SK-N-SH (cell line): ENCODE measurements at regions not wholly inside any gene's neighbourhood (a gene's known extent, or its start where the extent isn't known, plus 50 kb on each side); places are given as distances from the start of the nearest gene placed in this dataset.

Experiments used
- CTCF ChIA-PET: fragments of 300-600, 350-600 bp; formaldehyde crosslinking; extraction: SDS; loops from one replicate; lab custom pipeline; 2021; lab: Yijun Ruan, JAX
- POLR2A ChIA-PET: fragments of 350-600 bp; sonication (Branson Sonifier 250); formaldehyde crosslinking; extraction: SDS; loops from one replicate; lab custom pipeline; 2020; ENCODE audit warnings: antibody characterized with exemption, inconsistent platforms; lab: Yijun Ruan, JAX
- DNase-seq: peaks from one replicate; pipeline ENCODE4 v3.0.0; 2012
- H2AFZ ChIP-seq: fragments of 200-600 bp; sonication (generic); 2 replicates; pipeline ENCODE4 v1.8.1; 2016; ENCODE audit warnings: antibody characterized with exemption, mild to moderate bottlenecking, low read depth
- H3F3A ChIP-seq: fragments of 200-600 bp; sonication (generic); replicated peaks from 2 replicates; pipeline ENCODE3; 2016; ENCODE audit warnings: antibody characterized with exemption, mild to moderate bottlenecking; ENCODE audit not compliant: insufficient read depth
- H3K27ac ChIP-seq, 2 experiments: fragments of 200-500 bp in 1 of 2; fragments of 200-600 bp in 1 of 2; sonication (Bioruptor generic) in 1 of 2; sonication (generic), shearing (Covaris generic) in 1 of 2; 2 replicates each; pipeline versions ENCODE4 v1.5.1 to v1.6.1; 2014 to 2016; ENCODE audit warnings: low read depth in 2 of 2, inconsistent platforms in 1 of 2, low read length in 1 of 2, mild to moderate bottlenecking in 1 of 2, mixed read lengths in 1 of 2
- H3K27me3 ChIP-seq: fragments of 200-600 bp; sonication (generic), shearing (Covaris generic); 2 replicates; pipeline ENCODE4 v1.6.1; 2016; ENCODE audit warnings: mixed run types; ENCODE audit not compliant: insufficient read depth
- H3K36me3 ChIP-seq, 2 experiments: fragments of 200-500 bp in 1 of 2; fragments of 200-600 bp in 1 of 2; sonication (Bioruptor generic) in 1 of 2; sonication (generic) in 1 of 2; replicated peaks in 1 of 2; 2 replicates each; pipeline versions ENCODE3 to v1.5.1; 2014 to 2016; ENCODE audit warnings: low read length in 1 of 2, mild to moderate bottlenecking in 1 of 2; ENCODE audit not compliant: insufficient read depth in 2 of 2, control insufficient read depth in 1 of 2
- H3K4me1 ChIP-seq, 2 experiments: fragments of 200-500 bp in 1 of 2; fragments of 200-600 bp in 1 of 2; sonication (Bioruptor generic) in 1 of 2; sonication (generic), shearing (Covaris generic) in 1 of 2; 2 replicates each; pipeline versions ENCODE4 v1.5.1 to v1.6.1; 2014 to 2016; ENCODE audit warnings: low read depth in 1 of 2, low read length in 1 of 2, mixed run types in 1 of 2; ENCODE audit not compliant: insufficient read depth in 2 of 2, control insufficient read depth in 1 of 2
- H3K4me2 ChIP-seq: fragments of 200-600 bp; sonication (generic), shearing (Covaris generic); 2 replicates; pipeline ENCODE4 v1.6.1; 2017; ENCODE audit warnings: mixed run types
- H3K4me3 ChIP-seq, 2 experiments: fragments of 200-500 bp in 1 of 2; fragments of 200-600 bp in 1 of 2; sonication (Bioruptor generic) in 1 of 2; sonication (generic), shearing (Covaris generic) in 1 of 2; 2 replicates each; pipeline versions ENCODE4 v1.5.1 to v1.8.1; 2014 to 2016; ENCODE audit warnings: low read depth in 2 of 2, inconsistent platforms in 1 of 2, low read length in 1 of 2, mild to moderate bottlenecking in 1 of 2, mixed read lengths in 1 of 2, moderate library complexity in 1 of 2
- H3K79me2 ChIP-seq: fragments of 200-600 bp; sonication (generic); 2 replicates; pipeline ENCODE4 v1.8.1; 2017; ENCODE audit warnings: mild to moderate bottlenecking; ENCODE audit not compliant: insufficient read depth
- H3K9ac ChIP-seq: fragments of 200-600 bp; sonication (generic); 2 replicates; pipeline ENCODE4 v1.6.1; 2017; ENCODE audit warnings: mixed run types
- H3K9me2 ChIP-seq: fragments of 200-600 bp; sonication (generic); 2 replicates; pipeline ENCODE4 v1.6.1; 2017; ENCODE audit warnings: mixed run types
- H3K9me3 ChIP-seq: fragments of 200-600 bp; sonication (generic); 2 replicates; pipeline ENCODE4 v1.6.1; 2017; ENCODE audit warnings: mixed run types, mild to moderate bottlenecking, moderate library complexity
- H4K20me1 ChIP-seq: fragments of 200-600 bp; sonication (generic); 2 replicates; pipeline ENCODE4 v1.6.1; 2017; ENCODE audit warnings: mild to moderate bottlenecking, mixed run types; ENCODE audit not compliant: insufficient read depth
- CHD2 ChIP-seq: fragments of 150-350 bp; IDR thresholded peaks from 2 replicates; pipeline ENCODE4 v1.6.1; 2018; ENCODE audit warnings: low read length; ENCODE audit not compliant: partially characterized antibody
- ELF1 ChIP-seq: IDR thresholded peaks from 2 replicates; pipeline ENCODE4 v1.4.0; 2012
- EP300 ChIP-seq, 2 experiments: IDR thresholded peaks; 2 replicates each; pipeline versions ENCODE4 v1.4.0 to v1.6.1; 2012; ENCODE audit warnings: borderline replicate concordance in 1 of 2, low read depth in 1 of 2, low read length in 1 of 2
- FOXJ3 ChIP-seq: sonication (generic); formaldehyde crosslinking; IDR thresholded peaks from 2 replicates; pipeline ENCODE4 v1.5.1; 2020; ENCODE audit warnings: mild to moderate bottlenecking, missing genetic modification reagents
- FOXM1 ChIP-seq: IDR thresholded peaks from 2 replicates; pipeline ENCODE4 v1.4.0; 2012; ENCODE audit warnings: low read depth, mild to moderate bottlenecking
- GABPA ChIP-seq: IDR thresholded peaks from 2 replicates; pipeline ENCODE4 v1.4.0; 2012; ENCODE audit warnings: low read depth, mild to moderate bottlenecking
- GATA2 ChIP-seq: sonication (generic); formaldehyde crosslinking; IDR thresholded peaks from 2 replicates; pipeline ENCODE4 v1.5.0; 2020; ENCODE audit warnings: mild to moderate bottlenecking, missing genetic modification reagents
- JUND ChIP-seq: IDR thresholded peaks from 2 replicates; pipeline ENCODE4 v1.4.0; 2012
- RAD21 ChIP-seq: IDR thresholded peaks from 2 replicates; pipeline ENCODE4 v1.6.1; 2012; ENCODE audit warnings: mild to moderate bottlenecking, low read length
- RCOR1 ChIP-seq: fragments of 150-350 bp; IDR thresholded peaks from 2 replicates; pipeline ENCODE4 v1.6.1; 2017; ENCODE audit warnings: antibody characterized with exemption, low read length
- RXRA ChIP-seq: IDR thresholded peaks from 2 replicates; pipeline ENCODE4 v1.4.0; 2012; ENCODE audit warnings: low read depth, mild to moderate bottlenecking, borderline replicate concordance
- SMC3 ChIP-seq: IDR thresholded peaks from 2 replicates; pipeline ENCODE4 v1.6.1; 2012; ENCODE audit warnings: low read depth, low read length, improper control_type of control experiment
- TAF1 ChIP-seq: IDR thresholded peaks from 2 replicates; pipeline ENCODE4 v1.6.1; 2012; ENCODE audit warnings: low read depth, mild to moderate bottlenecking, low read length, moderate library complexity, borderline replicate concordance
- TEAD4 ChIP-seq: IDR thresholded peaks from 2 replicates; pipeline ENCODE4 v1.4.0; 2012; ENCODE audit warnings: mild to moderate bottlenecking, borderline replicate concordance; ENCODE audit not compliant: insufficient read depth
- YY1 ChIP-seq: IDR thresholded peaks from 2 replicates; pipeline ENCODE4 v1.4.0; 2012; ENCODE audit warnings: low read depth, mild to moderate bottlenecking
- WGBS: methylation state at CpG from one replicate; pipeline ENCODE4 v1.1.6; 2017; ENCODE audit warnings: low lambda C conversion rate; 5-methylcytosine and 5-hydroxymethylcytosine counted together
- TF ChIP-seq, protein P1 (sequence below): IDR thresholded peaks from 2 replicates; pipeline ENCODE4 v1.4.0; 2012; ENCODE audit warnings: low read depth
- TF ChIP-seq, protein P2 (sequence below): IDR thresholded peaks from 2 replicates; pipeline ENCODE4 v1.4.0; 2012; ENCODE audit warnings: low read depth, borderline replicate concordance

- CTCF ChIA-PET = no interaction called here
These were observed 58.9 kb downstream of the IRX1 start for GRCh38 chr5:3654515-3654914.

GRCh38 chr5:3656803-3657202 is 61.2 kb downstream of the IRX1 start:
- Histone ChIP-seq H2AFZ (no peak overlapping the region), H3K9me3 (no peaks in the 10 kb centered on the region)

More at GRCh38 chr5:3654515-3654914, 58.9 kb downstream of the IRX1 start:
- no peak for TF ChIP-seq JUND
- TF ChIP-seq CHD2 = no peak
- TF ChIP-seq RXRA = no peak
- no peak for TF ChIP-seq GATA2 (CRISPR knock-in tag)
- TF ChIP-seq RCOR1 = no peak
- TF ChIP-seq YY1 = no peak
- TF ChIP-seq, protein P1, sequence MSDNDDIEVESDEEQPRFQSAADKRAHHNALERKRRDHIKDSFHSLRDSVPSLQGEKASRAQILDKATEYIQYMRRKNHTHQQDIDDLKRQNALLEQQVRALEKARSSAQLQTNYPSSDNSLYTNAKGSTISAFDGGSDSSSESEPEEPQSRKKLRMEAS = no peak
- no peak for TF ChIP-seq TAF1
- TF ChIP-seq TEAD4 = no peak
- TF ChIP-seq, protein P2, sequence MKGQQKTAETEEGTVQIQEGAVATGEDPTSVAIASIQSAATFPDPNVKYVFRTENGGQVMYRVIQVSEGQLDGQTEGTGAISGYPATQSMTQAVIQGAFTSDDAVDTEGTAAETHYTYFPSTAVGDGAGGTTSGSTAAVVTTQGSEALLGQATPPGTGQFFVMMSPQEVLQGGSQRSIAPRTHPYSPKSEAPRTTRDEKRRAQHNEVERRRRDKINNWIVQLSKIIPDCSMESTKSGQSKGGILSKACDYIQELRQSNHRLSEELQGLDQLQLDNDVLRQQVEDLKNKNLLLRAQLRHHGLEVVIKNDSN = no peak
- no peak for TF ChIP-seq ELF1
- no peak for TF ChIP-seq FOXM1
- no peak for TF ChIP-seq GABPA
- no peak for TF ChIP-seq EP300 (IDR thresholded peaks at IDR 0.05; ENCODE audit: borderline replicate concordance in 1 of 2, low read depth in 1 of 2, low read length in 1 of 2)
- no peak for TF ChIP-seq SMC3
- H3K9me2 ChIP-seq = no peaks in the 10 kb centered on the region
- POLR2A ChIA-PET = no interaction called here
- H3K36me3 ChIP-seq = no peaks in the 10 kb centered on the region
- H3F3A ChIP-seq = no peaks in the 10 kb centered on the region
- H3K79me2 ChIP-seq = no peaks in the 10 kb centered on the region
- H3K9me3 ChIP-seq = no peaks in the 10 kb centered on the region
- H3K27me3 ChIP-seq = no peaks in the 10 kb centered on the region
- no peak overlapping the region for H2AFZ ChIP-seq
- no peaks in the 10 kb centered on the region for H3K4me1 ChIP-seq
- H3K27ac ChIP-seq = no peak overlapping the region
- no peaks in the 10 kb centered on the region for H4K20me1 ChIP-seq
- no peak for DNase-seq
- no peak overlapping the region for H3K4me2 ChIP-seq
- no peak overlapping the region for H3K4me3 ChIP-seq
- H3K9ac ChIP-seq = no peak overlapping the region
- WGBS = 0% methylated on average over 1 of the region's 9 CpGs

More at GRCh38 chr5:3656803-3657202, 61.2 kb downstream of the IRX1 start:
- Histone ChIP-seq H3K79me2 (no peaks in the 10 kb centered on the region), H3K4me2 (no peak overlapping the region), H4K20me1 (no peaks in the 10 kb centered on the region), H3K27ac (no peak overlapping the region), H3F3A (no peaks in the 10 kb centered on the region), H3K36me3 (no peaks in the 10 kb centered on the region), H3K27me3 (no peaks in the 10 kb centered on the region), H3K9ac (no peak overlapping the region), H3K4me3 (no peak overlapping the region), H3K4me1 (no peaks in the 10 kb centered on the region), H3K9me2 (no peaks in the 10 kb centered on the region)
- TF ChIP-seq FOXJ3 (no peak), GABPA (no peak), RAD21 (no peak), SMC3 (no peak)
- POLR2A ChIA-PET = no interaction called here
- WGBS = 0% methylated on average over 7 of the region's 7 CpGs
- CTCF ChIA-PET = no interaction called here
- no peak for DNase-seq
